ENCODE measurements at regions not wholly inside any gene's neighbourhood (a gene's known extent, or its start where the extent isn't known, plus 50 kb on each side); places are given as distances from the start of the nearest gene placed in this dataset.

- TF ChIP-seq CTCF (IDR thresholded peaks at IDR 0.05; ENCODE audit: insufficient read depth, low read length, poor library complexity, severe bottlenecking): no peak
- TF ChIP-seq EZH2phosphoT487 (conservative IDR thresholded peaks at IDR 0.05; ENCODE audit: low read length): no peak
Observed at GRCh38 chr6:143586557-143586956, 75.0 kb upstream of the FUCA2 start.
